ENCODE measurements at regions not wholly inside any gene's neighbourhood (a gene's known extent, or its start where the extent isn't known, plus 50 kb on each side); places are given as distances from the start of the nearest gene placed in this dataset.

- no peak for DNase-seq
These were observed 191.2 kb upstream of the NCAM1 start for GRCh38 chr11:112770033-112770432.

GRCh38 chr11:112770487-112770886, 190.7 kb upstream of the NCAM1 start:
- DNase-seq: no peak

- no peak for DNase-seq
These were observed 189.4 kb upstream of the NCAM1 start for GRCh38 chr11:112771851-112772250.

GRCh38 chr11:112773264-112773663, 188.0 kb upstream of the NCAM1 start:
- no peak for DNase-seq

GRCh38 chr11:112776834-112777233, 184.4 kb upstream of the NCAM1 start:
- DNase-seq: no peak

GRCh38 chr11:112777283-112777751, 183.9 kb upstream of the NCAM1 start:
- DNase-seq: peak; percentile 76

- no peak for DNase-seq
These were observed 182.9 kb upstream of the NCAM1 start for GRCh38 chr11:112778091-112778876.

- no peak for DNase-seq
These were observed 182.3 kb upstream of the NCAM1 start for GRCh38 chr11:112778877-112779266.

GRCh38 chr11:112780351-112781087, 180.7 kb upstream of the NCAM1 start:
- no peak for DNase-seq

GRCh38 chr11:112783945-112784322, 177.3 kb upstream of the NCAM1 start:
- no peak for DNase-seq

GRCh38 chr11:112784323-112785073, 176.7 kb upstream of the NCAM1 start:
- peak; percentile 83 for DNase-seq

- DNase-seq: no peak
These were observed 176.1 kb upstream of the NCAM1 start for GRCh38 chr11:112785149-112785548.

- DNase-seq: no peak
These were observed 175.5 kb upstream of the NCAM1 start for GRCh38 chr11:112785719-112786118.

- DNase-seq: no peak
These were observed 175.0 kb upstream of the NCAM1 start for GRCh38 chr11:112786196-112786595.

- no peak for DNase-seq
These were observed 174.2 kb upstream of the NCAM1 start for GRCh38 chr11:112786886-112787530.

GRCh38 chr11:112789481-112789880, 171.7 kb upstream of the NCAM1 start:
- peak; percentile 57 for DNase-seq

GRCh38 chr11:112790286-112790685, 170.9 kb upstream of the NCAM1 start:
- no peak for DNase-seq

- no peak for DNase-seq
These were observed 169.2 kb upstream of the NCAM1 start for GRCh38 chr11:112792070-112792469.

- DNase-seq: no peak
These were observed 167.8 kb upstream of the NCAM1 start for GRCh38 chr11:112793416-112793815.

- no peak for DNase-seq
These were observed 166.8 kb upstream of the NCAM1 start for GRCh38 chr11:112794331-112794846.

GRCh38 chr11:112795142-112795815, 165.9 kb upstream of the NCAM1 start:
- DNase-seq: no peak
